ENCODE measurements at regions not wholly inside any gene's neighbourhood (a gene's known extent, or its start where the extent isn't known, plus 50 kb on each side); places are given as distances from the start of the nearest gene placed in this dataset.

DNA sequence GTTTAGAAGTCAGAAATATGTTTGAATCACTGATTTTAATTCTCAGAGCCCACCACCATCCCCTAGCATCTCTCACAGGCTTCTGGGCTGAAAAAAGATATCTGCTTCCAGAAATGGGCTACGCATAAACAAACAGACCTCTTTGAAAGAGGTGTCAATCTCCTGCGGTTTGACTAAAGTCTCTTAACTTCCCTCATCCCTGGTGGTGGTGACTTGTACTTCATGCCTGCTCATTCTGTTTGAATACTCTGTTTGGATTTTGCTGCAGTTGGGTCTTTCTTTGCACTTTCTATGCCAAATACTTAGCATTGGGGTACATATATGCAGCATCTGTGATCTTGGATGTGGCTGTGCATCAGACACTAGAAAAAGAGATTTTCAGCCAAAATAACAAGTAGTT is 157.2 kb upstream of the ATP10B start:
- TF ChIP-seq, protein P1, sequence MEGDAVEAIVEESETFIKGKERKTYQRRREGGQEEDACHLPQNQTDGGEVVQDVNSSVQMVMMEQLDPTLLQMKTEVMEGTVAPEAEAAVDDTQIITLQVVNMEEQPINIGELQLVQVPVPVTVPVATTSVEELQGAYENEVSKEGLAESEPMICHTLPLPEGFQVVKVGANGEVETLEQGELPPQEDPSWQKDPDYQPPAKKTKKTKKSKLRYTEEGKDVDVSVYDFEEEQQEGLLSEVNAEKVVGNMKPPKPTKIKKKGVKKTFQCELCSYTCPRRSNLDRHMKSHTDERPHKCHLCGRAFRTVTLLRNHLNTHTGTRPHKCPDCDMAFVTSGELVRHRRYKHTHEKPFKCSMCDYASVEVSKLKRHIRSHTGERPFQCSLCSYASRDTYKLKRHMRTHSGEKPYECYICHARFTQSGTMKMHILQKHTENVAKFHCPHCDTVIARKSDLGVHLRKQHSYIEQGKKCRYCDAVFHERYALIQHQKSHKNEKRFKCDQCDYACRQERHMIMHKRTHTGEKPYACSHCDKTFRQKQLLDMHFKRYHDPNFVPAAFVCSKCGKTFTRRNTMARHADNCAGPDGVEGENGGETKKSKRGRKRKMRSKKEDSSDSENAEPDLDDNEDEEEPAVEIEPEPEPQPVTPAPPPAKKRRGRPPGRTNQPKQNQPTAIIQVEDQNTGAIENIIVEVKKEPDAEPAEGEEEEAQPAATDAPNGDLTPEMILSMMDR (IDR thresholded peaks at IDR 0.05), result no peak
- TF ChIP-seq POLR2A (IDR thresholded peaks at IDR 0.05), result no peak

Data from lower leg skin (tissue), 3 donors.